HPDE6-E6E7 (cell line): ENCODE measurements at regions not wholly inside any gene's neighbourhood (a gene's known extent, or its start where the extent isn't known, plus 50 kb on each side); places are given as distances from the start of the nearest gene placed in this dataset.
"Not testable (repeated sequence)": the region's sequence is repeated elsewhere in the genome, so short reads cannot be mapped to it uniquely, and the experiment has no call there.

Experiments
- DNase-seq: peaks from one replicate; pipeline ENCODE4 v3.0.0; 2011; ENCODE audit warnings: missing footprints; ENCODE audit errors: extremely low spot score

- no peak for DNase-seq
Measured at GRCh38 chr15:69916169-69916785, 181.4 kb downstream of the TLE3 start.

GRCh38 chr15:69917056-69917455 lies 180.7 kb downstream of the TLE3 start:
- no peak for DNase-seq

- no peak for DNase-seq
Measured at GRCh38 chr15:69919816-69920215, 177.9 kb downstream of the TLE3 start.

- DNase-seq = no peak
Measured at GRCh38 chr15:69920221-69920620, 177.5 kb downstream of the TLE3 start.

- no peak for DNase-seq
Measured at GRCh38 chr15:69921626-69922619, 175.8 kb downstream of the TLE3 start.

GRCh38 chr15:69924531-69924930 lies 173.2 kb downstream of the TLE3 start:
- no peak for DNase-seq

GRCh38 chr15:69926006-69926405 lies 171.7 kb downstream of the TLE3 start:
- no peak for DNase-seq

- no peak for DNase-seq
Measured at GRCh38 chr15:69926721-69927120, 171.0 kb downstream of the TLE3 start.

- not testable (repeated sequence) for DNase-seq
Measured at GRCh38 chr15:69928890-69929289, 168.8 kb downstream of the TLE3 start.

- DNase-seq = no peak
Measured at GRCh38 chr15:69929905-69930630, 167.6 kb downstream of the TLE3 start.

GRCh38 chr15:69930754-69931153 lies 167.0 kb downstream of the TLE3 start:
- DNase-seq = no peak

- no peak for DNase-seq
Measured at GRCh38 chr15:69931156-69931555, 166.6 kb downstream of the TLE3 start.

- DNase-seq = no peak
Measured at GRCh38 chr15:69934607-69935006, 163.1 kb downstream of the TLE3 start.

- no peak for DNase-seq
Measured at GRCh38 chr15:69939513-69940440, 157.9 kb downstream of the TLE3 start.

- no peak for DNase-seq
Measured at GRCh38 chr15:69940441-69941300, 157.0 kb downstream of the TLE3 start.

- DNase-seq = no peak
Measured at GRCh38 chr15:69941301-69941605, 156.5 kb downstream of the TLE3 start.

- no peak for DNase-seq
Measured at GRCh38 chr15:69941706-69942495, 155.8 kb downstream of the TLE3 start.

- no peak for DNase-seq
Measured at GRCh38 chr15:69943637-69944036, 154.1 kb downstream of the TLE3 start.

GRCh38 chr15:69945729-69946128 lies 152.0 kb downstream of the TLE3 start:
- no peak for DNase-seq

- no peak for DNase-seq
Measured at GRCh38 chr15:69946870-69947269, 150.8 kb downstream of the TLE3 start.
